ENCODE measurements at regions not wholly inside any gene's neighbourhood (a gene's known extent, or its start where the extent isn't known, plus 50 kb on each side); places are given as distances from the start of the nearest gene placed in this dataset.

GRCh38 chr2:180733330-180733729 lies 247.1 kb upstream of the UBE2E3 start:
- DNase-seq: no peak

GRCh38 chr2:180732337-180732736 lies 248.1 kb upstream of the UBE2E3 start:
- no peak for DNase-seq

GRCh38 chr2:180730976-180731375 lies 249.4 kb upstream of the UBE2E3 start:
- DNase-seq: no peak

- no peak for DNase-seq
Observed at GRCh38 chr2:180728928-180729559, 251.4 kb upstream of the UBE2E3 start.

- DNase-seq: no peak
Observed at GRCh38 chr2:180723712-180724111, 256.7 kb upstream of the UBE2E3 start.

GRCh38 chr2:180722551-180723239 lies 257.7 kb upstream of the UBE2E3 start:
- DNase-seq: no peak

- DNase-seq: no peak
Observed at GRCh38 chr2:180720829-180721228, 259.6 kb upstream of the UBE2E3 start.

GRCh38 chr2:180717588-180717987 lies 262.8 kb upstream of the UBE2E3 start:
- no peak for DNase-seq

GRCh38 chr2:180716186-180717180 lies 263.9 kb upstream of the UBE2E3 start:
- no peak for DNase-seq

- no peak for DNase-seq
Observed at GRCh38 chr2:180715044-180715443, 265.4 kb upstream of the UBE2E3 start.

GRCh38 chr2:180709392-180710145 lies 270.8 kb upstream of the UBE2E3 start:
- DNase-seq: no peak

- peak; percentile 60 for DNase-seq
Observed at GRCh38 chr2:180707884-180708205, 272.6 kb upstream of the UBE2E3 start.

GRCh38 chr2:180707175-180707883 lies 273.1 kb upstream of the UBE2E3 start:
- no peak for DNase-seq

- no peak for DNase-seq
Observed at GRCh38 chr2:180706694-180707093, 273.7 kb upstream of the UBE2E3 start.

- DNase-seq: no peak
Observed at GRCh38 chr2:180705551-180705950, 274.9 kb upstream of the UBE2E3 start.

- no peak for DNase-seq
Observed at GRCh38 chr2:180705122-180705521, 275.3 kb upstream of the UBE2E3 start.

GRCh38 chr2:180699657-180700361 lies 280.6 kb upstream of the UBE2E3 start:
- DNase-seq: peak; percentile 6

- no peak for DNase-seq
Observed at GRCh38 chr2:180698668-180699067, 281.7 kb upstream of the UBE2E3 start.

GRCh38 chr2:180695586-180696401 lies 284.6 kb upstream of the UBE2E3 start:
- DNase-seq: no peak

All from T1000 (cell line).